GM21390 (cell line): ENCODE measurements at regions not wholly inside any gene's neighbourhood (a gene's known extent, or its start where the extent isn't known, plus 50 kb on each side); places are given as distances from the start of the nearest gene placed in this dataset.

Experiments used
- ATAC-seq: cut with Tn5 transposase; IDR thresholded peaks from one replicate; pipeline ENCODE4 v1.9.1; 2021; ENCODE audit not compliant: unreplicated experiment

GRCh38 chr7:47666164-47666862 lies 84.4 kb upstream of the TNS3 start:
- no peak for ATAC-seq

GRCh38 chr7:47664650-47665195 lies 82.8 kb upstream of the TNS3 start:
- no peak for ATAC-seq

GRCh38 chr7:47663851-47664250 lies 81.9 kb upstream of the TNS3 start:
- no peak for ATAC-seq

- ATAC-seq: no peak
Measured at GRCh38 chr7:47663213-47663612, 81.3 kb upstream of the TNS3 start.

- ATAC-seq: peak; percentile 69
Measured at GRCh38 chr7:47661051-47661714, 79.3 kb upstream of the TNS3 start.

- ATAC-seq: no peak
Measured at GRCh38 chr7:47659664-47660462, 78.0 kb upstream of the TNS3 start.

GRCh38 chr7:47658886-47659635 lies 77.2 kb upstream of the TNS3 start:
- ATAC-seq: no peak

- ATAC-seq: no peak
Measured at GRCh38 chr7:47657126-47657525, 75.2 kb upstream of the TNS3 start.

GRCh38 chr7:47654672-47655298 lies 72.9 kb upstream of the TNS3 start:
- no peak for ATAC-seq

- ATAC-seq: no peak
Measured at GRCh38 chr7:47653550-47654411, 71.9 kb upstream of the TNS3 start.

- no peak for ATAC-seq
Measured at GRCh38 chr7:47652591-47652990, 70.7 kb upstream of the TNS3 start.

GRCh38 chr7:47651355-47652317 lies 69.7 kb upstream of the TNS3 start:
- no peak for ATAC-seq

GRCh38 chr7:47649919-47650318 lies 68.0 kb upstream of the TNS3 start:
- ATAC-seq: no peak

- ATAC-seq: no peak
Measured at GRCh38 chr7:47648275-47648925, 66.5 kb upstream of the TNS3 start.

GRCh38 chr7:47647918-47648250 lies 66.0 kb upstream of the TNS3 start:
- no peak for ATAC-seq

GRCh38 chr7:47647181-47647917 lies 65.4 kb upstream of the TNS3 start:
- peak; percentile 72 for ATAC-seq

GRCh38 chr7:47643716-47644400 lies 61.9 kb upstream of the TNS3 start:
- no peak for ATAC-seq
